ENCODE measurements at regions not wholly inside any gene's neighbourhood (a gene's known extent, or its start where the extent isn't known, plus 50 kb on each side); places are given as distances from the start of the nearest gene placed in this dataset.
"Not testable (repeated sequence)": the region's sequence is repeated elsewhere in the genome, so short reads cannot be mapped to it uniquely, and the experiment has no call there.

GRCh38 chr13:111423168-111423785 lies 102.8 kb downstream of the TEX29 start:
- no peaks in the 10 kb centered on the region for H3K27me3 Mint-ChIP-seq
- no peaks in the 10 kb centered on the region for H3K36me3 Mint-ChIP-seq
- no peaks in the 10 kb centered on the region for H3K4me1 Mint-ChIP-seq (ENCODE audit: low read depth)
- no peaks in the 10 kb centered on the region for H3K9me3 Mint-ChIP-seq (ENCODE audit: low read depth)
- no peak overlapping the region for H3K27ac Mint-ChIP-seq
- no peak overlapping the region for H3K4me3 Mint-ChIP-seq

GRCh38 chr13:111424134-111424533 lies 103.7 kb downstream of the TEX29 start:
- H3K9me3 Mint-ChIP-seq (ENCODE audit: low read depth), result no peaks in the 10 kb centered on the region

GRCh38 chr13:111425326-111425725 lies 104.9 kb downstream of the TEX29 start:
- Mint-ChIP-seq H3K4me1 (ENCODE audit: low read depth) (peaks cover 3% of the 10 kb centered on the region), H3K27ac (no peak overlapping the region), H3K9me3 (ENCODE audit: low read depth) (no peaks in the 10 kb centered on the region), H3K27me3 (peaks cover 3% of the 10 kb centered on the region), H3K36me3 (no peaks in the 10 kb centered on the region), H3K4me3 (no peak overlapping the region)

More at GRCh38 chr13:111424134-111424533, 103.7 kb downstream of the TEX29 start:
- H3K36me3 Mint-ChIP-seq, result no peaks in the 10 kb centered on the region
- no peaks in the 10 kb centered on the region for H3K4me1 Mint-ChIP-seq (ENCODE audit: low read depth)
- H3K4me3 Mint-ChIP-seq, result no peak overlapping the region
- no peaks in the 10 kb centered on the region for H3K27me3 Mint-ChIP-seq
- H3K27ac Mint-ChIP-seq, result no peak overlapping the region

GRCh38 chr13:111429064-111429558 lies 108.7 kb downstream of the TEX29 start:
- Mint-ChIP-seq H3K27ac (no peak overlapping the region), H3K9me3 (ENCODE audit: low read depth) (no peaks in the 10 kb centered on the region), H3K4me3 (no peak overlapping the region), H3K27me3 (peaks cover 11% of the 10 kb centered on the region), H3K36me3 (peaks cover 2% of the 10 kb centered on the region), H3K4me1 (ENCODE audit: low read depth) (peaks cover 3% of the 10 kb centered on the region)

- Mint-ChIP-seq H3K27ac (no peak overlapping the region), H3K36me3 (peaks cover 2% of the 10 kb centered on the region), H3K4me3 (no peak overlapping the region), H3K9me3 (ENCODE audit: low read depth) (no peaks in the 10 kb centered on the region), H3K4me1 (ENCODE audit: low read depth) (peaks cover 3% of the 10 kb centered on the region), H3K27me3 (peaks cover 17% of the 10 kb centered on the region)
Measured at GRCh38 chr13:111431206-111431605, 110.8 kb downstream of the TEX29 start.

- Mint-ChIP-seq H3K36me3 (peaks cover 2% of the 10 kb centered on the region), H3K9me3 (ENCODE audit: low read depth) (no peaks in the 10 kb centered on the region), H3K4me3 (no peak overlapping the region), H3K4me1 (ENCODE audit: low read depth) (no peaks in the 10 kb centered on the region), H3K27ac (no peak overlapping the region), H3K27me3 (peaks cover 14% of the 10 kb centered on the region)
Measured at GRCh38 chr13:111434578-111435159, 114.2 kb downstream of the TEX29 start.

GRCh38 chr13:111436446-111436845 lies 116.0 kb downstream of the TEX29 start:
- Mint-ChIP-seq H3K9me3 (ENCODE audit: low read depth) (no peaks in the 10 kb centered on the region), H3K36me3 (peaks cover 2% of the 10 kb centered on the region), H3K4me1 (ENCODE audit: low read depth) (no peaks in the 10 kb centered on the region), H3K4me3 (no peak overlapping the region), H3K27me3 (peaks cover 12% of the 10 kb centered on the region), H3K27ac (no peak overlapping the region)

- Mint-ChIP-seq H3K9me3 (ENCODE audit: low read depth) (no peaks in the 10 kb centered on the region), H3K4me3 (no peak overlapping the region), H3K27ac (no peak overlapping the region), H3K27me3 (peaks cover 10% of the 10 kb centered on the region), H3K4me1 (ENCODE audit: low read depth) (no peaks in the 10 kb centered on the region), H3K36me3 (peaks cover 2% of the 10 kb centered on the region)
Measured at GRCh38 chr13:111437417-111437816, 117.0 kb downstream of the TEX29 start.

GRCh38 chr13:111437856-111438547 lies 117.6 kb downstream of the TEX29 start:
- no peak overlapping the region for H3K27ac Mint-ChIP-seq
- H3K9me3 Mint-ChIP-seq (ENCODE audit: low read depth), result no peaks in the 10 kb centered on the region
- H3K4me3 Mint-ChIP-seq, result no peak overlapping the region
- no peaks in the 10 kb centered on the region for H3K4me1 Mint-ChIP-seq (ENCODE audit: low read depth)
- peaks cover 9% of the 10 kb centered on the region for H3K27me3 Mint-ChIP-seq
- peaks cover under 1% of the 10 kb centered on the region for H3K36me3 Mint-ChIP-seq

GRCh38 chr13:111440492-111440891 lies 120.0 kb downstream of the TEX29 start:
- H3K4me3 Mint-ChIP-seq; H3K4me1 Mint-ChIP-seq (ENCODE audit: low read depth); H3K36me3 Mint-ChIP-seq; H3K9me3 Mint-ChIP-seq (ENCODE audit: low read depth); H3K27me3 Mint-ChIP-seq; H3K27ac Mint-ChIP-seq: not testable (repeated sequence)

GRCh38 chr13:111443981-111444380 lies 123.5 kb downstream of the TEX29 start:
- peaks cover 12% of the 10 kb centered on the region for H3K27me3 Mint-ChIP-seq
- H3K27ac Mint-ChIP-seq, result no peak overlapping the region
- H3K36me3 Mint-ChIP-seq, result peaks cover 13% of the 10 kb centered on the region
- peaks cover 14% of the 10 kb centered on the region for H3K9me3 Mint-ChIP-seq (ENCODE audit: low read depth)
- no peaks in the 10 kb centered on the region for H3K4me1 Mint-ChIP-seq (ENCODE audit: low read depth)
- no peak overlapping the region for H3K4me3 Mint-ChIP-seq

GRCh38 chr13:111448504-111448903 lies 128.1 kb downstream of the TEX29 start:
- Mint-ChIP-seq H3K4me3 (no peak overlapping the region), H3K4me1 (ENCODE audit: low read depth) (no peaks in the 10 kb centered on the region), H3K9me3 (ENCODE audit: low read depth) (peaks cover 14% of the 10 kb centered on the region), H3K27ac (no peak overlapping the region), H3K27me3 (peaks cover 17% of the 10 kb centered on the region), H3K36me3 (peaks cover 15% of the 10 kb centered on the region)

- H3K27ac Mint-ChIP-seq, result no peak overlapping the region
- H3K4me1 Mint-ChIP-seq (ENCODE audit: low read depth), result no peaks in the 10 kb centered on the region
- H3K4me3 Mint-ChIP-seq, result no peak overlapping the region
- H3K36me3 Mint-ChIP-seq, result peaks cover 15% of the 10 kb centered on the region
- H3K27me3 Mint-ChIP-seq, result peaks cover 17% of the 10 kb centered on the region
- H3K9me3 Mint-ChIP-seq (ENCODE audit: low read depth), result peaks cover 14% of the 10 kb centered on the region
Measured at GRCh38 chr13:111449041-111449440, 128.6 kb downstream of the TEX29 start.

GRCh38 chr13:111451402-111451801 lies 131.0 kb downstream of the TEX29 start:
- peaks cover 11% of the 10 kb centered on the region for H3K27me3 Mint-ChIP-seq
- no peaks in the 10 kb centered on the region for H3K4me1 Mint-ChIP-seq (ENCODE audit: low read depth)
- H3K4me3 Mint-ChIP-seq, result no peak overlapping the region
- no peak overlapping the region for H3K27ac Mint-ChIP-seq
- H3K36me3 Mint-ChIP-seq, result peaks cover 8% of the 10 kb centered on the region
- peaks cover 6% of the 10 kb centered on the region for H3K9me3 Mint-ChIP-seq (ENCODE audit: low read depth)

GRCh38 chr13:111456452-111457230 lies 136.2 kb downstream of the TEX29 start:
- peaks cover 4% of the 10 kb centered on the region for H3K36me3 Mint-ChIP-seq
- peaks cover 8% of the 10 kb centered on the region for H3K4me1 Mint-ChIP-seq (ENCODE audit: low read depth)
- no peak overlapping the region for H3K4me3 Mint-ChIP-seq
- no peak overlapping the region for H3K27ac Mint-ChIP-seq
- H3K27me3 Mint-ChIP-seq, result peaks cover 6% of the 10 kb centered on the region
- H3K9me3 Mint-ChIP-seq (ENCODE audit: low read depth), result no peaks in the 10 kb centered on the region
